Thyroid gland (tissue), 4 donors: ENCODE measurements at regions not wholly inside any gene's neighbourhood (a gene's known extent, or its start where the extent isn't known, plus 50 kb on each side); places are given as distances from the start of the nearest gene placed in this dataset.

Experiments
- POLR2A ChIP-seq, 2 donors: fragments of 450-650 bp; IDR thresholded peaks; one replicate each; pipeline ENCODE4 v1.6.1; 2017; ENCODE audit warnings: antibody characterized with exemption in 2 of 2, mild to moderate bottlenecking in 2 of 2, moderate library complexity in 1 of 2
- TF ChIP-seq, protein P1 (sequence below), 6 experiments: fragments of 200-600 bp in 3 of 6; fragments of 450-650 bp in 3 of 6; sonication (generic) in 3 of 6; IDR thresholded peaks; one replicate each; pipeline ENCODE4 v1.5.1; 2016 to 2019; ENCODE audit warnings: antibody characterized with exemption in 6 of 6, mild to moderate bottlenecking in 2 of 6, inconsistent platforms in 1 of 6, moderate library complexity in 1 of 6

DNA sequence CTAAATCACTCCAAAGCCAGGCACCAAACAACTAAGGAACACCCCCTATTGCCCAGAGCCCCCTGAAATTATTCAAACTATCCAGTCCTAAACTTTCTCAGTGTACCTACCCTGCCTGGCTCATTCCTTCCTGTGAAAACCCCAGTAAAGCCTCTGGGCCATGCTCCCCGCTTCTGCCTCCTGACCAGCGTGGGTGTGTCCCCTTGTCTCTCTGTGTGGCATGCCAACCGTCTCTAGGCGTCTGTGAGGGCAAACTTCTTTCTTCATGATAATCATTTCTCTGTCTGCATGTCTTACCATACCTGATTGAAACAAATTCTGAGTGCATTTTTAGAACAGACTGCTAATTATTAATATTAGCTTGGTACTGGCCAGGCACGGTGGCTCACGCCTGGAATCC is 75.1 kb upstream of the EPCAM start:
- no peak for TF ChIP-seq POLR2A (IDR thresholded peaks at IDR 0.05)
- TF ChIP-seq, protein P1, sequence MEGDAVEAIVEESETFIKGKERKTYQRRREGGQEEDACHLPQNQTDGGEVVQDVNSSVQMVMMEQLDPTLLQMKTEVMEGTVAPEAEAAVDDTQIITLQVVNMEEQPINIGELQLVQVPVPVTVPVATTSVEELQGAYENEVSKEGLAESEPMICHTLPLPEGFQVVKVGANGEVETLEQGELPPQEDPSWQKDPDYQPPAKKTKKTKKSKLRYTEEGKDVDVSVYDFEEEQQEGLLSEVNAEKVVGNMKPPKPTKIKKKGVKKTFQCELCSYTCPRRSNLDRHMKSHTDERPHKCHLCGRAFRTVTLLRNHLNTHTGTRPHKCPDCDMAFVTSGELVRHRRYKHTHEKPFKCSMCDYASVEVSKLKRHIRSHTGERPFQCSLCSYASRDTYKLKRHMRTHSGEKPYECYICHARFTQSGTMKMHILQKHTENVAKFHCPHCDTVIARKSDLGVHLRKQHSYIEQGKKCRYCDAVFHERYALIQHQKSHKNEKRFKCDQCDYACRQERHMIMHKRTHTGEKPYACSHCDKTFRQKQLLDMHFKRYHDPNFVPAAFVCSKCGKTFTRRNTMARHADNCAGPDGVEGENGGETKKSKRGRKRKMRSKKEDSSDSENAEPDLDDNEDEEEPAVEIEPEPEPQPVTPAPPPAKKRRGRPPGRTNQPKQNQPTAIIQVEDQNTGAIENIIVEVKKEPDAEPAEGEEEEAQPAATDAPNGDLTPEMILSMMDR (IDR thresholded peaks at IDR 0.05): no peak
